ENCODE measurements at regions not wholly inside any gene's neighbourhood (a gene's known extent, or its start where the extent isn't known, plus 50 kb on each side); places are given as distances from the start of the nearest gene placed in this dataset.
"Not testable (repeated sequence)": the region's sequence is repeated elsewhere in the genome, so short reads cannot be mapped to it uniquely, and the experiment has no call there.

GRCh38 chr4:164239976-164240375, 514.0 kb upstream of the SMIM31 start:
- no peak for TF ChIP-seq CTCF (IDR thresholded peaks at IDR 0.05; ENCODE audit: low read depth, low read length, missing control alignments)
- H3K4me3 ChIP-seq (replicated peaks; ENCODE audit: low read depth, low read length), result no peak overlapping the region
- DNase-seq (ENCODE audit: extremely low read depth, low read depth), result no peak

GRCh38 chr4:164251257-164251656, 502.7 kb upstream of the SMIM31 start:
- no peak overlapping the region for H3K4me3 ChIP-seq (replicated peaks; ENCODE audit: low read depth, low read length)
- DNase-seq (ENCODE audit: extremely low read depth, low read depth), result no peak
- TF ChIP-seq CTCF (IDR thresholded peaks at IDR 0.05; ENCODE audit: low read depth, low read length, missing control alignments), result no peak

- no peak overlapping the region for H3K4me3 ChIP-seq (replicated peaks; ENCODE audit: low read depth, low read length)
- TF ChIP-seq CTCF (IDR thresholded peaks at IDR 0.05; ENCODE audit: low read depth, low read length, missing control alignments), result no peak
- DNase-seq (ENCODE audit: extremely low read depth, low read depth), result no peak
Observed at GRCh38 chr4:164252286-164252685, 501.6 kb upstream of the SMIM31 start.

- DNase-seq (ENCODE audit: extremely low read depth, low read depth), result no peak
- no peak for TF ChIP-seq CTCF (IDR thresholded peaks at IDR 0.05; ENCODE audit: low read depth, low read length, missing control alignments)
- H3K4me3 ChIP-seq (replicated peaks; ENCODE audit: low read depth, low read length), result no peak overlapping the region
Observed at GRCh38 chr4:164261831-164262230, 492.1 kb upstream of the SMIM31 start.

- not testable (repeated sequence) for DNase-seq (ENCODE audit: extremely low read depth, low read depth)
Observed at GRCh38 chr4:164262508-164262907, 491.4 kb upstream of the SMIM31 start.

GRCh38 chr4:164277414-164277813, 476.5 kb upstream of the SMIM31 start:
- not testable (repeated sequence) for H3K4me3 ChIP-seq (replicated peaks; ENCODE audit: low read depth, low read length); DNase-seq (ENCODE audit: extremely low read depth, low read depth)

More at GRCh38 chr4:164262508-164262907, 491.4 kb upstream of the SMIM31 start:
- H3K4me3 ChIP-seq (replicated peaks; ENCODE audit: low read depth, low read length), result not testable (repeated sequence)

- no peak overlapping the region for H3K4me3 ChIP-seq (replicated peaks; ENCODE audit: low read depth, low read length)
- DNase-seq (ENCODE audit: extremely low read depth, low read depth), result no peak
- TF ChIP-seq CTCF (IDR thresholded peaks at IDR 0.05; ENCODE audit: low read depth, low read length, missing control alignments), result no peak
Observed at GRCh38 chr4:164287173-164287572, 466.8 kb upstream of the SMIM31 start.

GRCh38 chr4:164288578-164288977, 465.4 kb upstream of the SMIM31 start:
- no peak for TF ChIP-seq CTCF (IDR thresholded peaks at IDR 0.05; ENCODE audit: low read depth, low read length, missing control alignments)
- H3K4me3 ChIP-seq (replicated peaks; ENCODE audit: low read depth, low read length), result no peak overlapping the region
- no peak for DNase-seq (ENCODE audit: extremely low read depth, low read depth)
